ENCODE measurements at regions not wholly inside any gene's neighbourhood (a gene's known extent, or its start where the extent isn't known, plus 50 kb on each side); places are given as distances from the start of the nearest gene placed in this dataset.
A peak's percentile ranks its signal among the peaks of the same experiment; 100 is the strongest.

DNA sequence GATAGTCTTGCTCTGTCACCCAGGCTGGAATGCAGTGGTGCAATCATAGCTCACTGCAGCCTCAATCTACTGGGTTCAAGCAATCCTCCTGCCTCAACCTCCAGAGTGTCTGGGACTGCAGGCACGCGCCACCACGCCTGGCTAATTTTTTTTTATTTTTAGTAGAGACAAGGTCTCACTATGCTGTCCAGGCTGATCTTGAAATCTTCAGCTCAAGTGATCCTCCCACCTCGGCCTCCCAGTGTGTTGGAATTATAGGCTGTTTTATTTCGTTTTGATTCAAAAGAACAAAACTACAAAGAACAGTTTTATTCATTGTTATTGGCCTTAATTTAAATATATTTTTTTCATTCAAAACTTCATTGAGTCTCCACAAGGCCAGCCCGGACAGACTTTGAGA, 109.8 kb upstream of the NFE2L3 start:
- no peak for FAIRE-seq
- TF ChIP-seq, protein P1, sequence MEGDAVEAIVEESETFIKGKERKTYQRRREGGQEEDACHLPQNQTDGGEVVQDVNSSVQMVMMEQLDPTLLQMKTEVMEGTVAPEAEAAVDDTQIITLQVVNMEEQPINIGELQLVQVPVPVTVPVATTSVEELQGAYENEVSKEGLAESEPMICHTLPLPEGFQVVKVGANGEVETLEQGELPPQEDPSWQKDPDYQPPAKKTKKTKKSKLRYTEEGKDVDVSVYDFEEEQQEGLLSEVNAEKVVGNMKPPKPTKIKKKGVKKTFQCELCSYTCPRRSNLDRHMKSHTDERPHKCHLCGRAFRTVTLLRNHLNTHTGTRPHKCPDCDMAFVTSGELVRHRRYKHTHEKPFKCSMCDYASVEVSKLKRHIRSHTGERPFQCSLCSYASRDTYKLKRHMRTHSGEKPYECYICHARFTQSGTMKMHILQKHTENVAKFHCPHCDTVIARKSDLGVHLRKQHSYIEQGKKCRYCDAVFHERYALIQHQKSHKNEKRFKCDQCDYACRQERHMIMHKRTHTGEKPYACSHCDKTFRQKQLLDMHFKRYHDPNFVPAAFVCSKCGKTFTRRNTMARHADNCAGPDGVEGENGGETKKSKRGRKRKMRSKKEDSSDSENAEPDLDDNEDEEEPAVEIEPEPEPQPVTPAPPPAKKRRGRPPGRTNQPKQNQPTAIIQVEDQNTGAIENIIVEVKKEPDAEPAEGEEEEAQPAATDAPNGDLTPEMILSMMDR (IDR thresholded peaks at IDR 0.05; ENCODE audit: borderline replicate concordance, extremely low read depth, insufficient read depth) = no peak
- H3K4me1 ChIP-seq (ENCODE audit: control insufficient read depth in 2 of 3, insufficient read depth in 2 of 3, low read depth in 1 of 3, low read length in 3 of 3) = no peaks in the 10 kb centered on the region
- H3K4me3 ChIP-seq (ENCODE audit: low read length in 3 of 3) = no peak overlapping the region
- no peak overlapping the region for H3K9ac ChIP-seq (ENCODE audit: low read length in 3 of 3)
- no peaks in the 10 kb centered on the region for H3K9me3 ChIP-seq (ENCODE audit: control insufficient read depth in 2 of 3, insufficient read depth in 1 of 3, low read length in 3 of 3)
- no peaks in the 10 kb centered on the region for H3K27me3 ChIP-seq (ENCODE audit: control insufficient read depth, insufficient read depth, low read length)
- DNase-seq = no peak
- H3K36me3 ChIP-seq (ENCODE audit: control insufficient read depth in 2 of 3, insufficient read depth in 3 of 3, low read length in 3 of 3) = no peaks in the 10 kb centered on the region
- intact Hi-C loops (cut with DNase I) = no loop called here
- H3K27ac ChIP-seq (ENCODE audit: low read depth in 2 of 2, low read length in 2 of 2) = no peak overlapping the region

DNA sequence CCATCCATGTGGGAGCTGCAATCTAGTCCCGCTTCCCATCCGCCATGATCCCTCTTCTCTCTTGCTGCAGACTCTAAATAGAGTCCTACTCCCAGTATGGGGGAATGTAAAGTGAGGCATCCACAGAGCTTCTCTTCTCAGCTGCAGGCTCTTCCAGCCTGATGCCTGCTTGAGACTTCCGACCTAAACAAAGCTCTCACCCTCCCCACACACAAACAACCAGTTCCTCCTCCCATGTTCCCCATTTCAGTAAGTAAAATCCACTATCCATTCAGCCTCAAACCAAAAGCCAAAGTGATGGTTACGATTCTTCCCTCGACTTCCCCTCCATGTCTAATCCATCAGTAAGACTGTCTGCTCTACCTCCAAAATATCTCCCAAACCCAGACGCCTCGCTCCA, 108.2 kb upstream of the NFE2L3 start:
- FAIRE-seq = no peak
- intact Hi-C loops (cut with DNase I) = no loop called here

DNA sequence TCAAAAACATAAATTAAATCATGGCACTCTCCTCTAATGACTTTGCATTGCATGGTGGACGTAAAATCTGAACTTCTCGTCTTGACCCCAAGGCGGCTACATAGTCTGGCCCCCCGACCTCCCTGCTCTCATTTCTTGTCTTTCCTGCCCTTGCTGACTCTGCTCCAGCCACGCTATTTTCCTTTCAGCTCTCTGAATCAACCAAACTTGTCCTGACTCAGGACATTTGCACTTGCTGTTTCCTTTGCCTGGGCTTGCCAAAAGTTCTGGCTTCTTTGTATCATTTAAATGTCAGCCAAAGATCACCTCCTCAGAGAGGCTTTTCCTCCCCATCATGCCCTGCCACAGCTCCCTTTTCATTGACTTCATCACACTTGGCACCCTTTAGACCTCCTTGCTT, 107.7 kb upstream of the NFE2L3 start:
- Histone ChIP-seq H3K9me3 (ENCODE audit: control insufficient read depth in 2 of 3, insufficient read depth in 1 of 3, low read length in 3 of 3) (no peaks in the 10 kb centered on the region), H3K4me1 (ENCODE audit: control insufficient read depth in 2 of 3, insufficient read depth in 2 of 3, low read depth in 1 of 3, low read length in 3 of 3) (no peaks in the 10 kb centered on the region), H3K27me3 (ENCODE audit: control insufficient read depth, insufficient read depth, low read length) (no peaks in the 10 kb centered on the region), H3K9ac (ENCODE audit: low read length in 3 of 3) (no peak overlapping the region), H3K27ac (ENCODE audit: low read depth in 2 of 2, low read length in 2 of 2) (no peak overlapping the region), H3K36me3 (ENCODE audit: control insufficient read depth in 2 of 3, insufficient read depth in 3 of 3, low read length in 3 of 3) (no peaks in the 10 kb centered on the region), H3K4me3 (ENCODE audit: low read length in 3 of 3) (no peak overlapping the region)
- DNase-seq (no peak), FAIRE-seq (no peak)
- intact Hi-C loops (cut with DNase I) = no loop called here
- TF ChIP-seq, protein P1 (IDR thresholded peaks at IDR 0.05; ENCODE audit: borderline replicate concordance, extremely low read depth, insufficient read depth) = no peak

More for the DNA sequence above, 108.2 kb upstream of the NFE2L3 start:
- Histone ChIP-seq H3K9ac (ENCODE audit: low read length in 3 of 3) (no peak overlapping the region), H3K9me3 (ENCODE audit: control insufficient read depth in 2 of 3, insufficient read depth in 1 of 3, low read length in 3 of 3) (no peaks in the 10 kb centered on the region), H3K36me3 (ENCODE audit: control insufficient read depth in 2 of 3, insufficient read depth in 3 of 3, low read length in 3 of 3) (no peaks in the 10 kb centered on the region), H3K27me3 (ENCODE audit: control insufficient read depth, insufficient read depth, low read length) (no peaks in the 10 kb centered on the region), H3K4me1 (ENCODE audit: control insufficient read depth in 2 of 3, insufficient read depth in 2 of 3, low read depth in 1 of 3, low read length in 3 of 3) (no peaks in the 10 kb centered on the region), H3K27ac (ENCODE audit: low read depth in 2 of 2, low read length in 2 of 2) (no peak overlapping the region), H3K4me3 (ENCODE audit: low read length in 3 of 3) (no peak overlapping the region)
- TF ChIP-seq, protein P1 (IDR thresholded peaks at IDR 0.05; ENCODE audit: borderline replicate concordance, extremely low read depth, insufficient read depth) = no peak
- DNase-seq = no peak

DNA sequence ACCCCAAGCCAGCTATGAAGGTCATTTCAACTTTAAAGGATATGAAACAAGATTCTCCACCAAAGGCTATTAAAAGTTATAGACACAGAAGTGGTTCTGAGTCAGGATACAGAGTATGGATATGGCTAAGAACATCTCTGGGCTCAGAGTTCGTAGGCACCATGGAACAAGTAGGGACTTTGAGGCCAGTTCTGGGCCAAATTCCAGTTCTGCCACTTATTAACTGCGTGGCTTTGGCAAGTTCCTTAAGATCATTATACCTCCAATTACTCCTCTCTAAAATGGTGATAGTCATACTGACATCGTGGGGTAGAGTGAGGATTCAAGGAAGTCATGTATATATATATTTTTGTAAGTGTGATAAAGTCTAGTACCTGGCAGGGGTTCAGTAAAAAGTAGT, 105.8 kb upstream of the NFE2L3 start:
- Histone ChIP-seq H3K4me1 (ENCODE audit: control insufficient read depth in 2 of 3, insufficient read depth in 2 of 3, low read depth in 1 of 3, low read length in 3 of 3) (no peaks in the 10 kb centered on the region), H3K36me3 (ENCODE audit: control insufficient read depth in 2 of 3, insufficient read depth in 3 of 3, low read length in 3 of 3) (no peaks in the 10 kb centered on the region), H3K9me3 (ENCODE audit: control insufficient read depth in 2 of 3, insufficient read depth in 1 of 3, low read length in 3 of 3) (no peaks in the 10 kb centered on the region), H3K27ac (ENCODE audit: low read depth in 2 of 2, low read length in 2 of 2) (no peak overlapping the region), H3K27me3 (ENCODE audit: control insufficient read depth, insufficient read depth, low read length) (no peaks in the 10 kb centered on the region), H3K9ac (ENCODE audit: low read length in 3 of 3) (no peak overlapping the region), H3K4me3 (ENCODE audit: low read length in 3 of 3) (no peak overlapping the region)
- intact Hi-C loops (cut with DNase I) = no loop called here
- TF ChIP-seq, protein P1 (IDR thresholded peaks at IDR 0.05; ENCODE audit: borderline replicate concordance, extremely low read depth, insufficient read depth) = no peak
- FAIRE-seq (peak; percentile 65), DNase-seq (no peak)

Data from kidney (tissue), 13 donors.